SK-N-SH treated with all-trans-retinoic acid at 6 μM for 48 hours (cell line): ENCODE measurements at regions not wholly inside any gene's neighbourhood (a gene's known extent, or its start where the extent isn't known, plus 50 kb on each side); places are given as distances from the start of the nearest gene placed in this dataset.

Experiments
- ATAC-seq: fragments of 200-7000 bp; cut with Tn5 transposase; 3 replicates; pipeline ENCODE4 v1.9.1; 2020; ENCODE audit warnings: mild to moderate bottlenecking, moderate library complexity
- BACH2 ChIP-seq: fragments of 250-450 bp; sonication (Bioruptor Pico); IDR thresholded peaks from 2 replicates; pipeline ENCODE4 v1.9.0; 2021; ENCODE audit warnings: mild to moderate bottlenecking, borderline replicate concordance
- CSDC2 ChIP-seq: fragments of 250-450 bp; sonication (Bioruptor Pico); IDR thresholded peaks from 2 replicates; pipeline ENCODE4 v1.5.0; 2020; ENCODE audit warnings: mild to moderate bottlenecking, moderate library complexity
- ESRRG ChIP-seq: fragments of 250-450 bp; sonication (Bioruptor Pico); IDR thresholded peaks from 2 replicates; pipeline ENCODE4 v1.6.1; 2021; ENCODE audit warnings: mild to moderate bottlenecking
- GLIS3 ChIP-seq: fragments of 250-450 bp; sonication (Bioruptor Pico); IDR thresholded peaks from 2 replicates; pipeline ENCODE4 v1.5.0; 2020; ENCODE audit warnings: mild to moderate bottlenecking, moderate library complexity
- ISL1 ChIP-seq: fragments of 250-450 bp; sonication (Bioruptor Pico); IDR thresholded peaks from 2 replicates; pipeline ENCODE4 v2.1.2; 2022; ENCODE audit warnings: mild to moderate bottlenecking, moderate library complexity
- OSR1 ChIP-seq: fragments of 250-450 bp; sonication (Bioruptor Pico); IDR thresholded peaks from 2 replicates; pipeline ENCODE4 v1.8.0; 2022; ENCODE audit warnings: moderate library complexity, mild to moderate bottlenecking, inconsistent platforms
- POU6F1 ChIP-seq: fragments of 250-450 bp; sonication (Bioruptor Pico); IDR thresholded peaks from 2 replicates; pipeline ENCODE4 v1.8.0; 2021; ENCODE audit warnings: low read depth, mild to moderate bottlenecking, moderate library complexity, borderline replicate concordance
- PPARA ChIP-seq: fragments of 250-450 bp; sonication (Bioruptor Pico); IDR thresholded peaks from 2 replicates; pipeline ENCODE4 v1.5.0; 2020; ENCODE audit warnings: mild to moderate bottlenecking, borderline replicate concordance
- RARB ChIP-seq: fragments of 250-450 bp; sonication (Bioruptor Pico); IDR thresholded peaks from 2 replicates; pipeline ENCODE4 v1.8.0; 2021; ENCODE audit warnings: mild to moderate bottlenecking, moderate library complexity
- SNAI2 ChIP-seq: fragments of 250-450 bp; sonication (Bioruptor Pico); IDR thresholded peaks from 2 replicates; pipeline ENCODE4 v1.5.0; 2020; ENCODE audit warnings: mild to moderate bottlenecking, moderate library complexity
- TCF4 ChIP-seq: fragments of 250-450 bp; sonication (Bioruptor Pico); IDR thresholded peaks from 2 replicates; pipeline ENCODE4 v1.8.0; 2021; ENCODE audit warnings: mild to moderate bottlenecking, moderate library complexity, borderline replicate concordance
- TOX ChIP-seq: fragments of 250-450 bp; sonication (Bioruptor Pico); IDR thresholded peaks from 2 replicates; pipeline ENCODE4 v1.8.0; 2021; ENCODE audit warnings: mild to moderate bottlenecking, moderate library complexity, borderline replicate concordance
- ZFP3 ChIP-seq: fragments of 250-450 bp; sonication (Bioruptor Pico); IDR thresholded peaks from 2 replicates; pipeline ENCODE4 v1.5.0; 2020; ENCODE audit warnings: mild to moderate bottlenecking, moderate library complexity
- ZFP30 ChIP-seq: fragments of 450-650 bp; formaldehyde crosslinking; IDR thresholded peaks from 2 replicates; pipeline ENCODE4 v1.5.0; 2022; ENCODE audit warnings: mild to moderate bottlenecking, moderate library complexity
- ZNF565 ChIP-seq: fragments of 450-650 bp; formaldehyde crosslinking; conservative IDR thresholded peaks from 2 replicates; pipeline ENCODE4 v1.5.0; 2020; ENCODE audit warnings: low read depth, mild to moderate bottlenecking, moderate library complexity
- ZNF70 ChIP-seq: fragments of 450-650 bp; formaldehyde crosslinking; IDR thresholded peaks from 2 replicates; pipeline ENCODE4 v1.5.0; 2020; ENCODE audit warnings: mild to moderate bottlenecking, moderate library complexity
- ZNF8 ChIP-seq: fragments of 450-650 bp; formaldehyde crosslinking; IDR thresholded peaks from 2 replicates; pipeline ENCODE4 v1.5.0; 2020; ENCODE audit warnings: mild to moderate bottlenecking, moderate library complexity
- TF ChIP-seq, protein P1 (sequence below): fragments of 250-450 bp; sonication (Bioruptor Pico); IDR thresholded peaks from 2 replicates; pipeline ENCODE4 v1.5.1; 2020; ENCODE audit warnings: low read depth, mild to moderate bottlenecking, moderate library complexity
- TF ChIP-seq, protein P2 (sequence below): fragments of 250-450 bp; sonication (Bioruptor Pico); IDR thresholded peaks from 2 replicates; pipeline ENCODE4 v1.8.0; 2020; ENCODE audit warnings: mild to moderate bottlenecking, moderate library complexity, borderline replicate concordance
- TF ChIP-seq, protein P3 (sequence below): fragments of 250-450 bp; sonication (Bioruptor Pico); IDR thresholded peaks from 2 replicates; pipeline ENCODE4 v1.5.0; 2020; ENCODE audit warnings: mild to moderate bottlenecking, moderate library complexity
- TF ChIP-seq, protein P4 (sequence below): fragments of 250-450 bp; sonication (Bioruptor Pico); IDR thresholded peaks from 2 replicates; pipeline ENCODE4 v1.5.1; 2021; ENCODE audit warnings: mild to moderate bottlenecking, moderate library complexity

DNA sequence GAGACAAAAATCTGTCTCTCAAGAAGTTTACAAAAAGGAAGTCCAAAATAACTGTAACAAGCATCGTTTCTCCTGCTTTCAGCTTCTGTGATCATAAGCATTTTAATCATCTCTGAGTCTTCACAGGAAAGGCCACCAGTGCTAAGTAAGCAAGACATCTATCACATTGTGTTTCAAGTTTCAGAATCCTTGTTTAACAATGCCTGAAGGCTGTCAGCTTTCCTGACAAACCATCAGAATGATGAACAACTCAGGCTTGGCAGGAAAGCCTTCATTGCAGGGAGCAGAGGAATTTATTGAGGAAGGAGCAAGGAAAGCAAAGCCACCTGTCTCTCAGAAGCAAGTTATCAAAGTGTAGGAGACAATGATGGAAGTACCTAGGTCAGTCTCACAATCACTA lies 143.5 kb upstream of the DAPK1 start:
- TF ChIP-seq ESRRG (CRISPR knock-in tag) (no peak), RARB (no peak), OSR1 (no peak), ZFP3 (no peak), SNAI2 (CRISPR knock-in tag) (no peak), BACH2 (CRISPR knock-in tag) (no peak), ZNF565 (no peak), ZNF8 (CRISPR knock-in tag) (no peak), TOX (CRISPR knock-in tag) (no peak), CSDC2 (CRISPR knock-in tag) (no peak), TCF4 (no peak), GLIS3 (CRISPR knock-in tag) (no peak), ZNF70 (CRISPR knock-in tag) (no peak), ZFP30 (no peak), PPARA (CRISPR knock-in tag) (no peak), POU6F1 (no peak)
- TF ChIP-seq, protein P1, sequence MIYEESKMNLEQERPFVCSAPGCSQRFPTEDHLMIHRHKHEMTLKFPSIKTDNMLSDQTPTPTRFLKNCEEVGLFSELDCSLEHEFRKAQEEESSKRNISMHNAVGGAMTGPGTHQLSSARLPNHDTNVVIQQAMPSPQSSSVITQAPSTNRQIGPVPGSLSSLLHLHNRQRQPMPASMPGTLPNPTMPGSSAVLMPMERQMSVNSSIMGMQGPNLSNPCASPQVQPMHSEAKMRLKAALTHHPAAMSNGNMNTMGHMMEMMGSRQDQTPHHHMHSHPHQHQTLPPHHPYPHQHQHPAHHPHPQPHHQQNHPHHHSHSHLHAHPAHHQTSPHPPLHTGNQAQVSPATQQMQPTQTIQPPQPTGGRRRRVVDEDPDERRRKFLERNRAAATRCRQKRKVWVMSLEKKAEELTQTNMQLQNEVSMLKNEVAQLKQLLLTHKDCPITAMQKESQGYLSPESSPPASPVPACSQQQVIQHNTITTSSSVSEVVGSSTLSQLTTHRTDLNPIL (CRISPR knock-in tag), result no peak
- TF ChIP-seq, protein P2, sequence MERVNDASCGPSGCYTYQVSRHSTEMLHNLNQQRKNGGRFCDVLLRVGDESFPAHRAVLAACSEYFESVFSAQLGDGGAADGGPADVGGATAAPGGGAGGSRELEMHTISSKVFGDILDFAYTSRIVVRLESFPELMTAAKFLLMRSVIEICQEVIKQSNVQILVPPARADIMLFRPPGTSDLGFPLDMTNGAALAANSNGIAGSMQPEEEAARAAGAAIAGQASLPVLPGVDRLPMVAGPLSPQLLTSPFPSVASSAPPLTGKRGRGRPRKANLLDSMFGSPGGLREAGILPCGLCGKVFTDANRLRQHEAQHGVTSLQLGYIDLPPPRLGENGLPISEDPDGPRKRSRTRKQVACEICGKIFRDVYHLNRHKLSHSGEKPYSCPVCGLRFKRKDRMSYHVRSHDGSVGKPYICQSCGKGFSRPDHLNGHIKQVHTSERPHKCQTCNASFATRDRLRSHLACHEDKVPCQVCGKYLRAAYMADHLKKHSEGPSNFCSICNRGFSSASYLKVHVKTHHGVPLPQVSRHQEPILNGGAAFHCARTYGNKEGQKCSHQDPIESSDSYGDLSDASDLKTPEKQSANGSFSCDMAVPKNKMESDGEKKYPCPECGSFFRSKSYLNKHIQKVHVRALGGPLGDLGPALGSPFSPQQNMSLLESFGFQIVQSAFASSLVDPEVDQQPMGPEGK (CRISPR knock-in tag), result no peak
- TF ChIP-seq, protein P3, sequence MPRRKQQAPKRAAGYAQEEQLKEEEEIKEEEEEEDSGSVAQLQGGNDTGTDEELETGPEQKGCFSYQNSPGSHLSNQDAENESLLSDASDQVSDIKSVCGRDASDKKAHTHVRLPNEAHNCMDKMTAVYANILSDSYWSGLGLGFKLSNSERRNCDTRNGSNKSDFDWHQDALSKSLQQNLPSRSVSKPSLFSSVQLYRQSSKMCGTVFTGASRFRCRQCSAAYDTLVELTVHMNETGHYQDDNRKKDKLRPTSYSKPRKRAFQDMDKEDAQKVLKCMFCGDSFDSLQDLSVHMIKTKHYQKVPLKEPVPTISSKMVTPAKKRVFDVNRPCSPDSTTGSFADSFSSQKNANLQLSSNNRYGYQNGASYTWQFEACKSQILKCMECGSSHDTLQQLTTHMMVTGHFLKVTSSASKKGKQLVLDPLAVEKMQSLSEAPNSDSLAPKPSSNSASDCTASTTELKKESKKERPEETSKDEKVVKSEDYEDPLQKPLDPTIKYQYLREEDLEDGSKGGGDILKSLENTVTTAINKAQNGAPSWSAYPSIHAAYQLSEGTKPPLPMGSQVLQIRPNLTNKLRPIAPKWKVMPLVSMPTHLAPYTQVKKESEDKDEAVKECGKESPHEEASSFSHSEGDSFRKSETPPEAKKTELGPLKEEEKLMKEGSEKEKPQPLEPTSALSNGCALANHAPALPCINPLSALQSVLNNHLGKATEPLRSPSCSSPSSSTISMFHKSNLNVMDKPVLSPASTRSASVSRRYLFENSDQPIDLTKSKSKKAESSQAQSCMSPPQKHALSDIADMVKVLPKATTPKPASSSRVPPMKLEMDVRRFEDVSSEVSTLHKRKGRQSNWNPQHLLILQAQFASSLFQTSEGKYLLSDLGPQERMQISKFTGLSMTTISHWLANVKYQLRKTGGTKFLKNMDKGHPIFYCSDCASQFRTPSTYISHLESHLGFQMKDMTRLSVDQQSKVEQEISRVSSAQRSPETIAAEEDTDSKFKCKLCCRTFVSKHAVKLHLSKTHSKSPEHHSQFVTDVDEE, result no peak
- TF ChIP-seq, all 23 proteins: peak for 0
- ATAC-seq, result no peak

DNA sequence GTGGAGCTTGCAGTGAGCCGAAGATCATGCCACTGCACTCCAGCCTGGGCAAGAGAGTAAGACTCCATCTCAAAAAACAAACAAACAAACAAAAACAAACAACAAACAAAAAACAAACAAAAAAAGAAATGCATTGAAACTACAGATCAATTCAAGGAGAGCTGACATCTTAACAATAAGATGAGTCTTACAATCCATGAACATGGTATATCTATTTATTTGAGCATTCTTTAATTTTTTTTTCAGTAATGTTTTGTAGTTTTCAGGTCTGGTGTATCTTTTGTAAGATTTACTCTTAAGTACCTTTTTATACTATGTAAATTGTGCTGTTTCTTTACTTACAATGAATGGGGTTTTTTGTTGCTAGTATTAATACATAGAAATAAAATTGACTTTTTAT lies 140.1 kb upstream of the DAPK1 start:
- no peak for ATAC-seq
- TF ChIP-seq ISL1 (CRISPR knock-in tag) (no peak), RARB (no peak), ZFP30 (no peak), GLIS3 (CRISPR knock-in tag) (no peak), ZNF565 (no peak), PPARA (CRISPR knock-in tag) (no peak), ESRRG (CRISPR knock-in tag) (no peak)
- TF ChIP-seq, protein P4, sequence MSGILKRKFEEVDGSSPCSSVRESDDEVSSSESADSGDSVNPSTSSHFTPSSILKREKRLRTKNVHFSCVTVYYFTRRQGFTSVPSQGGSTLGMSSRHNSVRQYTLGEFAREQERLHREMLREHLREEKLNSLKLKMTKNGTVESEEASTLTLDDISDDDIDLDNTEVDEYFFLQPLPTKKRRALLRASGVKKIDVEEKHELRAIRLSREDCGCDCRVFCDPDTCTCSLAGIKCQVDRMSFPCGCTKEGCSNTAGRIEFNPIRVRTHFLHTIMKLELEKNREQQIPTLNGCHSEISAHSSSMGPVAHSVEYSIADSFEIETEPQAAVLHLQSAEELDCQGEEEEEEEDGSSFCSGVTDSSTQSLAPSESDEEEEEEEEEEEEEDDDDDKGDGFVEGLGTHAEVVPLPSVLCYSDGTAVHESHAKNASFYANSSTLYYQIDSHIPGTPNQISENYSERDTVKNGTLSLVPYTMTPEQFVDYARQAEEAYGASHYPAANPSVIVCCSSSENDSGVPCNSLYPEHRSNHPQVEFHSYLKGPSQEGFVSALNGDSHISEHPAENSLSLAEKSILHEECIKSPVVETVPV (CRISPR knock-in tag), result no peak
- TF ChIP-seq, protein P3, result no peak
